ENCODE measurements at regions not wholly inside any gene's neighbourhood (a gene's known extent, or its start where the extent isn't known, plus 50 kb on each side); places are given as distances from the start of the nearest gene placed in this dataset.

DNA sequence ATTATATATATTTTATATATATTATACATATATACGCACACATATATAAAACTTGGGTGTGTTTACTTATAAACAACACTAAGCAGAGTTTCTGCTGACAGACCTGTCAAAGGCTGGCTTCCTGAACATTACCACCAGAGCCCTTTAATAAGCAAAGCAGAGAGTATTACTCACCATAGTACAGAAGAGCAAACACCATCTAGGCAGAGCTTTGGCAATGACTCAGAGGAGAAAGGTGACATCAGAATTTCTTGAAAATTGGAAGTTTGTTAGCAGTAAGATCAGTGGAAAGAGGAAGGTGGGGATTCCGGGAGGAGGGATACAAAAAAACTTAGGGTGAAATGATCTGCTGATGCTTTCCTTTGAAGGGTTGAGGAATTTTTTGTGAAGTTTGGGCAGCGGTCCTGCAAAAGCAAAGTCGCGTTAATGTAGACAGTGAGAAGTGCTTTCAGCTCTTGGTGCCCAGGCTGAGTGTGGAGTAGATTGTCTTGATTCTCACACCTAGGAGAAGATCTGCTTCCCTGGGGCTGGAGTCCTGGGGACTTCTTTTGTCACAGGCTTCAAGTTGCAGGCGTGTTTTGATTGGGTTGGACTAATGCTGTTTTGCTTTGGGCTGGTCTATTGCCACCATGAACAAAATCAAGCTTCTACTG lies 109.6 kb upstream of the BACH2 start:
- TF ChIP-seq, protein P1, sequence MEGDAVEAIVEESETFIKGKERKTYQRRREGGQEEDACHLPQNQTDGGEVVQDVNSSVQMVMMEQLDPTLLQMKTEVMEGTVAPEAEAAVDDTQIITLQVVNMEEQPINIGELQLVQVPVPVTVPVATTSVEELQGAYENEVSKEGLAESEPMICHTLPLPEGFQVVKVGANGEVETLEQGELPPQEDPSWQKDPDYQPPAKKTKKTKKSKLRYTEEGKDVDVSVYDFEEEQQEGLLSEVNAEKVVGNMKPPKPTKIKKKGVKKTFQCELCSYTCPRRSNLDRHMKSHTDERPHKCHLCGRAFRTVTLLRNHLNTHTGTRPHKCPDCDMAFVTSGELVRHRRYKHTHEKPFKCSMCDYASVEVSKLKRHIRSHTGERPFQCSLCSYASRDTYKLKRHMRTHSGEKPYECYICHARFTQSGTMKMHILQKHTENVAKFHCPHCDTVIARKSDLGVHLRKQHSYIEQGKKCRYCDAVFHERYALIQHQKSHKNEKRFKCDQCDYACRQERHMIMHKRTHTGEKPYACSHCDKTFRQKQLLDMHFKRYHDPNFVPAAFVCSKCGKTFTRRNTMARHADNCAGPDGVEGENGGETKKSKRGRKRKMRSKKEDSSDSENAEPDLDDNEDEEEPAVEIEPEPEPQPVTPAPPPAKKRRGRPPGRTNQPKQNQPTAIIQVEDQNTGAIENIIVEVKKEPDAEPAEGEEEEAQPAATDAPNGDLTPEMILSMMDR (IDR thresholded peaks at IDR 0.05; ENCODE audit: insufficient read depth, low read depth, low read length), result no peak
- no peak for TF ChIP-seq EZH2 (IDR thresholded peaks at IDR 0.05; ENCODE audit: insufficient read depth, low read length)
